HS-5 (cell line): ENCODE measurements at regions not wholly inside any gene's neighbourhood (a gene's known extent, or its start where the extent isn't known, plus 50 kb on each side); places are given as distances from the start of the nearest gene placed in this dataset.

Experiments used
- DNase-seq: peaks from one replicate; pipeline ENCODE4 v3.0.0-alpha.2; 2012; ENCODE audit warnings: low read depth

DNA sequence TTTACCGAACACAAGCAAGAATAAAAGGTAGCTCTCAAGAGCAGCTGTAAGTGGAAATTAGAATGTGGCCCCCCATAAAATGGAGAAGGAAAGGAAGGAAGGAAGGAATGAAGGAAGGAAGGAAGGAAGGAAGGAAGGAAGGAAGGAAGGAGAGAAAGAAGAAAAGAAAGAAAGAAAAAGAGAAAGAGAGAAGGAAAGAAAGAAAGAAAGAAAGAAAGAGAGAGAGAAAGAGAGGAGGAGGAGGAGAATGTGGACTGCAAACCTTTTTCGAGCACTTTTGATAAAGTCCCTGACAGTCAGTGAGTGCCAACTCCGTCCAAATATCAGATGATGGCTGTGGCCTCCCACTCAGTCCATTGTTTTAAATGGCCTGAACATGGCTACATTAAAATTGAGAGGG, 53.8 kb upstream of the SNX2 start:
- no peak for DNase-seq

DNA sequence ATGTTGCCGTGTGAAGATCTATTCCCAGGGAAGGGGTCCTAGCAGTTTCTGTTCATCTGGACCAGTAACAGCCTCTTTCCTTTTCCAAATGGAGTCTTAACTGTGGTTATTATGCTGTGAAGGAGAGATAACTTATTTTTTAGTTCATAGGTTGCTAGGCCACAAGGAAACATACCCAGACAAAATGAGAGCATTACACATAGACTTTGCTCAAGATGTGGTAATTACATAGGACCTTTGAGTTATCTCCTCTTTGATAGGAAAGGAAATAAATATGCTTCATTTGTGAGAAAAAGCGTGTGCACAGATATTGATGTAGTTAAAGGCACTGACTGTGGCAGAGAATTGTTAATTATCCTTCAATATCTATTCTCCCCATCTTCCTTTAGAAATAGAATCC, 52.5 kb upstream of the SNX2 start:
- no peak for DNase-seq

DNA sequence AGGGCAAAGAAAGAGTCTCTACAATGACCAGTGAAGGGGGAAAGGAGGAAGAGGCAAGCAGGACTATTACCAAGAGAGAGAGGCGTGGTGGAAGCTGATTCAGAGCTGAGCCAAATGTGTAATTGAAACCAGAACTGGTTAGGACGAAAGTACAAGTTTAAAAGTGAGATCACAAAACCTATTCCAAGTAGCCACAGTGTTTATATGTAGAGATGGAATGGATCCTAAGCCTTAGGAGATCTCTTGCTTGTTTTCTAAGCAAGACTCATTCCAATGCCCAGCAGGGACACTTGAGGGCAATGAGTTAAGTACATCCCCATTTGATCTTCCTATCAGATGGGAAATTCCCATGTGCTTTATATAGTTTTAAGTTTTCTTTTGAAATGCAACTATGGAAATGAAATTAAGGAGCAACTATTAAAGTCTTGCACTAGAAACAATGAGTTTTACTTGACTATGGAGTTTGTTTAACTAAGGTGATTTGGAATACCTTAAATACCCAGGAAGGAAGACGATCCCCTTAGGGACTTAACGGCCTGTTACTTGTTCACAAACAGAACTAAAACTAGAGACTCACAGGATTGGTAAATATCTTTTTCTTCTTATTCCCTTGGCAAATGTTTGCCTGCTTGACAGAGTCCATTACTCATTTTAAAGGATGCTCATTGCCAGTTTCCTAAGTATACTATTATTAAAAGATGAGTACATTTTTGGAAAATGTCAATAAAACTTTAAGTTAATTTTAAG, 51.1 kb upstream of the SNX2 start:
- peak; percentile 52 for DNase-seq
